IMR-90 (cell line): ENCODE measurements at regions not wholly inside any gene's neighbourhood (a gene's known extent, or its start where the extent isn't known, plus 50 kb on each side); places are given as distances from the start of the nearest gene placed in this dataset.

Experiments used
- ATAC-seq: fragments of 200-7000 bp; cut with Tn5 transposase; 2 replicates; pipeline ENCODE4 v1.9.1; 2020; ENCODE audit warnings: low read depth, mild to moderate bottlenecking, moderate library complexity
- BruUV-seq: library from RNA; stranded (reverse); fragments of 400-500 nt; replicated peaks from 2 replicates; lab custom pipeline; 2021; lab: Mats Ljungman, UMichigan
- CTCF ChIA-PET: fragments of 300-600 bp; formaldehyde crosslinking; extraction: SDS; loops from one replicate; lab custom pipeline; 2021; ENCODE audit warnings: antibody characterized with exemption; lab: Yijun Ruan, JAX
- POLR2A ChIA-PET: fragments of 300-600 bp; sonication (Branson Sonifier 250); formaldehyde crosslinking; loops from one replicate; lab custom pipeline; 2022; ENCODE audit warnings: antibody characterized with exemption; ENCODE audit not compliant: unreplicated experiment; lab: Charles Lee
- DNase-seq: peaks from one replicate; pipeline ENCODE4 v3.0.0; 2013
- H2AFZ ChIP-seq: replicated peaks from 2 replicates; pipeline ENCODE3; 2013; ENCODE audit warnings: low read length, mild to moderate bottlenecking; ENCODE audit not compliant: poor library complexity
- H2AK5ac ChIP-seq: 2 replicates; pipeline ENCODE4 v1.6.1; 2013; ENCODE audit warnings: low read depth, low read length, inconsistent platforms
- H2AK9ac ChIP-seq: replicated peaks from 2 replicates; pipeline ENCODE3; 2013; ENCODE audit warnings: mild to moderate bottlenecking, low read depth, low read length, moderate library complexity; ENCODE audit not compliant: poor library complexity
- H2BK120ac ChIP-seq: 2 replicates; pipeline ENCODE4 v1.6.1; 2013; ENCODE audit warnings: low read depth, low read length, inconsistent platforms
- H2BK15ac ChIP-seq: 3 replicates; pipeline ENCODE4 v1.6.1; 2013; ENCODE audit warnings: low read depth, low read length, inconsistent platforms
- H2BK20ac ChIP-seq: 2 replicates; pipeline ENCODE4 v1.6.1; 2013; ENCODE audit warnings: low read depth, mild to moderate bottlenecking, inconsistent platforms, low read length, moderate library complexity
- H2BK5ac ChIP-seq: 2 replicates; pipeline ENCODE4 v1.6.1; 2013; ENCODE audit warnings: mild to moderate bottlenecking, low read depth, low read length, inconsistent platforms; ENCODE audit not compliant: poor library complexity, severe bottlenecking
- H3K14ac ChIP-seq: replicated peaks from 2 replicates; pipeline ENCODE4 v1.6.1; 2013; ENCODE audit warnings: low read depth, low read length, inconsistent platforms
- H3K18ac ChIP-seq: 2 replicates; pipeline ENCODE4 v1.6.1; 2013; ENCODE audit warnings: low read depth, low read length, control low read depth
- H3K23ac ChIP-seq: 2 replicates; pipeline ENCODE4 v1.6.1; 2013; ENCODE audit warnings: low read depth, low read length, inconsistent platforms
- H3K27ac ChIP-seq: 2 replicates; pipeline ENCODE4 v1.5.1; 2013; ENCODE audit warnings: mild to moderate bottlenecking, control low read depth, low read length; ENCODE audit not compliant: insufficient read depth
- H3K27me3 ChIP-seq: 2 replicates; pipeline ENCODE4 v1.6.1; 2013; ENCODE audit warnings: low read length; ENCODE audit not compliant: control insufficient read depth, insufficient read depth
- H3K36me3 ChIP-seq: 2 replicates; pipeline ENCODE4 v1.6.1; 2013; ENCODE audit warnings: low read length, mixed read lengths; ENCODE audit not compliant: control insufficient read depth, insufficient read depth
- H3K4ac ChIP-seq: 2 replicates; pipeline ENCODE4 v1.6.1; 2013; ENCODE audit warnings: low read depth, low read length, inconsistent platforms
- H3K4me1 ChIP-seq: 2 replicates; pipeline ENCODE4 v1.6.1; 2013; ENCODE audit warnings: low read length, mixed read lengths; ENCODE audit not compliant: control insufficient read depth, insufficient read depth
- H3K4me2 ChIP-seq: 2 replicates; pipeline ENCODE4 v1.6.1; 2013; ENCODE audit warnings: low read depth, mild to moderate bottlenecking, control low read depth, low read length, moderate library complexity
- H3K4me3 ChIP-seq: 2 replicates; pipeline ENCODE4 v1.5.1; 2013; ENCODE audit warnings: low read depth, mild to moderate bottlenecking, control low read depth, low read length, moderate library complexity; ENCODE audit not compliant: insufficient read depth
- H3K56ac ChIP-seq: 2 replicates; pipeline ENCODE4 v1.6.1; 2013; ENCODE audit warnings: low read length, inconsistent platforms; ENCODE audit not compliant: insufficient read depth; ENCODE audit errors: extremely low read depth
- H3K79me1 ChIP-seq, 2 experiments: 2 replicates each; pipeline ENCODE4 v1.6.1; 2013; ENCODE audit warnings: low read length in 2 of 2, inconsistent platforms in 1 of 2, low read depth in 1 of 2
- H3K9ac ChIP-seq: 2 replicates; pipeline ENCODE4 v1.6.1; 2013; ENCODE audit warnings: low read depth, low read length, control low read depth
- H3K9me1 ChIP-seq: 2 replicates; pipeline ENCODE4 v1.6.1; 2013; ENCODE audit warnings: low read length, inconsistent platforms; ENCODE audit not compliant: insufficient read depth
- H3K9me3 ChIP-seq: 2 replicates; pipeline ENCODE4 v1.6.1; 2013; ENCODE audit warnings: low read length; ENCODE audit not compliant: control insufficient read depth, insufficient read depth
- H4K20me1 ChIP-seq: 2 replicates; pipeline ENCODE4 v1.6.1; 2013; ENCODE audit warnings: low read length, inconsistent platforms; ENCODE audit not compliant: insufficient read depth
- H4K5ac ChIP-seq: 2 replicates; pipeline ENCODE4 v1.6.1; 2013; ENCODE audit warnings: mild to moderate bottlenecking, low read depth, low read length, control low read depth
- H4K8ac ChIP-seq, 2 experiments: 2 replicates each; pipeline ENCODE4 v1.6.1; 2013; ENCODE audit warnings: low read depth in 2 of 2, low read length in 2 of 2, control low read depth in 1 of 2, inconsistent platforms in 1 of 2
- H4K91ac ChIP-seq: 2 replicates; pipeline ENCODE4 v1.6.1; 2013; ENCODE audit warnings: low read depth, low read length, inconsistent platforms; ENCODE audit not compliant: insufficient read depth
- CHD1 ChIP-seq: IDR thresholded peaks from 2 replicates; pipeline ENCODE4 v1.6.1; 2012; ENCODE audit warnings: low read depth, low read length, improper control_type of control experiment
- MAFK ChIP-seq: IDR thresholded peaks from 2 replicates; pipeline ENCODE4 v1.6.1; 2012; ENCODE audit warnings: low read depth, low read length, improper control_type of control experiment
- MXI1 ChIP-seq: IDR thresholded peaks from 2 replicates; pipeline ENCODE4 v1.6.1; 2012; ENCODE audit warnings: low read depth, mild to moderate bottlenecking, low read length, moderate library complexity, borderline replicate concordance
- WGBS, 2 experiments: methylation state at CpG; one replicate each; pipeline versions ENCODE4 v1.1.5 to v1.1.7; 2013; ENCODE audit warnings: missing lambda C conversion rate in 2 of 2; ENCODE audit not compliant: insufficient read length in 1 of 2; ENCODE audit errors: extremely low coverage in 2 of 2; 5-methylcytosine and 5-hydroxymethylcytosine counted together
- dilution Hi-C: fragments of 300-500 bp; cut with HindIII; formaldehyde crosslinking; loops from one replicate; pipeline ENCODE4 v1.14.3; 2018; ENCODE audit warnings: low sequenced_read_pairs; ENCODE audit not compliant: unreplicated experiment
- in situ Hi-C: fragments of 300-500 bp; cut with MboI; formaldehyde crosslinking; loops from 3 replicates; pipeline ENCODE4 v1.14.3; 2019; ENCODE audit warnings: low sequenced_read_pairs, inconsistent platforms, mixed read lengths
- intact Hi-C: fragments of 100-400 bp; cut with micrococcal nuclease; formaldehyde crosslinking; loops from 2 replicates; pipeline ENCODE4 v1.10.0; 2022
- TF ChIP-seq, protein P1 (sequence below): fragments of 150-350 bp; IDR thresholded peaks from 2 replicates; pipeline ENCODE4 v1.6.1; 2016; ENCODE audit warnings: low read depth, mild to moderate bottlenecking, low read length, moderate library complexity, borderline replicate concordance

DNA sequence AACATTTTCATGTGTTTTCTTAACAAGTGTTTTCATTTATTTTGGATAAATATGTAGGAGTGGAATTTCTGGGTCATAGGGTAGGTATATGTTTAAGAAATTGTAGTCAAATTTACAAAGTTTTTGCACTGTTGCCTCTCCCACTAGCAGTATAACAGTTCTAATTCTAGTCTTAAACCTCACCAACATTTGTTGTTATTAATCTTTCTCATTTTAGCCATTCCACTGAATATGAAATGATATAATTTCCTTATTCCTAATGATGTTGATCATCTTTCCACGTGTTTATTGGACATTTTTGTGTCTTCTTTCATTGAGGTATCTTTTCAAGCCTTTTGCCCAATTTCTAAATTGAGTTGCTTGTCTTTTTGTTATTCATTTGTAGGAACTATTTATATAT is 62.0 kb downstream of the C11orf91 start:
- H3K4me2 ChIP-seq = no peak overlapping the region
- no peak overlapping the region for H3K14ac ChIP-seq
- in situ Hi-C loops (no loop called here), dilution Hi-C loops (no loop called here), intact Hi-C loops (no loop called here)
- ChIA-PET CTCF (no interaction called here), POLR2A (no interaction called here)
- H4K5ac ChIP-seq = no peak overlapping the region
- H2AFZ ChIP-seq = no peak overlapping the region
- no peak overlapping the region for H3K4ac ChIP-seq
- H4K20me1 ChIP-seq = no peaks in the 10 kb centered on the region
- no peak overlapping the region for H3K27ac ChIP-seq
- no peaks in the 10 kb centered on the region for H3K36me3 ChIP-seq
- H4K8ac ChIP-seq = no peak overlapping the region
- H2BK5ac ChIP-seq = no peak overlapping the region
- H2AK5ac ChIP-seq = no peak overlapping the region
- peaks cover 8% of the 10 kb centered on the region for H3K4me1 ChIP-seq
- no CpG with 5 or more reads among the region's 1 CpG for WGBS, 2 experiments
- ATAC-seq (no peak), DNase-seq (no peak)
- TF ChIP-seq CHD1 (no peak), MXI1 (no peak), MAFK (no peak)
- TF ChIP-seq, protein P1, sequence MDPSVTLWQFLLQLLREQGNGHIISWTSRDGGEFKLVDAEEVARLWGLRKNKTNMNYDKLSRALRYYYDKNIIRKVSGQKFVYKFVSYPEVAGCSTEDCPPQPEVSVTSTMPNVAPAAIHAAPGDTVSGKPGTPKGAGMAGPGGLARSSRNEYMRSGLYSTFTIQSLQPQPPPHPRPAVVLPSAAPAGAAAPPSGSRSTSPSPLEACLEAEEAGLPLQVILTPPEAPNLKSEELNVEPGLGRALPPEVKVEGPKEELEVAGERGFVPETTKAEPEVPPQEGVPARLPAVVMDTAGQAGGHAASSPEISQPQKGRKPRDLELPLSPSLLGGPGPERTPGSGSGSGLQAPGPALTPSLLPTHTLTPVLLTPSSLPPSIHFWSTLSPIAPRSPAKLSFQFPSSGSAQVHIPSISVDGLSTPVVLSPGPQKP = no peak
- H3K9me3 ChIP-seq = no peaks in the 10 kb centered on the region
- no peak overlapping the region for H2BK15ac ChIP-seq
- H3K9ac ChIP-seq = no peak overlapping the region
- no peaks in the 10 kb centered on the region for H3K27me3 ChIP-seq
- no peak overlapping the region for H3K56ac ChIP-seq
- H2BK20ac ChIP-seq = no peak overlapping the region
- no peak overlapping the region for H3K4me3 ChIP-seq
- H3K23ac ChIP-seq = no peak overlapping the region
- no peak overlapping the region for H2AK9ac ChIP-seq
- BruUV-seq = no TSS peak
- peaks cover 12% of the 10 kb centered on the region for H3K9me1 ChIP-seq
- no peak overlapping the region for H3K18ac ChIP-seq
- peaks cover 0 to 4% of the 10 kb centered on the region in 2 experiments; a peak in 1 of 4 replicates for H3K79me1 ChIP-seq
- no peak overlapping the region for H4K91ac ChIP-seq
- H2BK120ac ChIP-seq = no peak overlapping the region
